ENCODE measurements at regions not wholly inside any gene's neighbourhood (a gene's known extent, or its start where the extent isn't known, plus 50 kb on each side); places are given as distances from the start of the nearest gene placed in this dataset.
"Not testable (repeated sequence)": the region's sequence is repeated elsewhere in the genome, so short reads cannot be mapped to it uniquely, and the experiment has no call there.

GRCh38 chr3:153404157-153404556, 242.1 kb downstream of the RAP2B start:
- no peak overlapping the region for H3K4me2 ChIP-seq (replicated peaks; ENCODE audit: low read depth, low read length, poor library complexity, severe bottlenecking)
- H3K9ac ChIP-seq (ENCODE audit: low read length): no peak overlapping the region
- H4K20me1 ChIP-seq (ENCODE audit: control insufficient read depth, insufficient read depth, low read length, poor library complexity, severe bottlenecking): no peaks in the 10 kb centered on the region
- no peaks in the 10 kb centered on the region for H3K9me3 ChIP-seq (ENCODE audit: control extremely low read depth in 1 of 3, control insufficient read depth in 2 of 3, insufficient read depth in 1 of 3, low read length in 2 of 3)
- Mint-ChIP-seq H3K4me3 (no peak overlapping the region), H3K27ac (no peak overlapping the region), H3K4me1 (peaks cover 4% of the 10 kb centered on the region), H3K9me3 (ENCODE audit: insufficient read depth) (no peaks in the 10 kb centered on the region), H3K27me3 (peaks cover 2% of the 10 kb centered on the region)
- peaks cover 0 to 6% of the 10 kb centered on the region in 2 donors for H3K4me1 ChIP-seq (ENCODE audit: control insufficient read depth in 2 of 2, insufficient read depth in 2 of 2, low read length in 2 of 2)
- DNase-seq: no peak
- H3K79me2 ChIP-seq (ENCODE audit: control insufficient read depth, insufficient read depth, low read length): no peaks in the 10 kb centered on the region
- intact Hi-C loops (cut with micrococcal nuclease): no loop called here
- ChIA-PET CTCF (no interaction called here), POLR2A (no interaction called here)
- no peak overlapping the region for H3K27ac ChIP-seq (ENCODE audit: low read length in 2 of 2)
- WGBS (ENCODE audit: insufficient coverage): no CpG with 5 or more reads among the region's 2 CpGs
- H3K4me3 ChIP-seq (ENCODE audit: control extremely low read depth in 1 of 5, extremely low read depth in 1 of 5, insufficient read depth in 1 of 5, low read depth in 2 of 5, low read length in 4 of 5): no peak overlapping the region
- ATAC-seq (ENCODE audit: low read depth): no peak
- H2AFZ ChIP-seq (ENCODE audit: insufficient read depth, low read depth, low read length, poor library complexity, severe bottlenecking): no peak overlapping the region
- no peaks in the 10 kb centered on the region for H3K27me3 ChIP-seq (replicated peaks in 1 of 4; ENCODE audit: control extremely low read depth in 1 of 4, control insufficient read depth in 3 of 4, insufficient read depth in 4 of 4, low read length in 3 of 4)
- TF ChIP-seq, protein P1, sequence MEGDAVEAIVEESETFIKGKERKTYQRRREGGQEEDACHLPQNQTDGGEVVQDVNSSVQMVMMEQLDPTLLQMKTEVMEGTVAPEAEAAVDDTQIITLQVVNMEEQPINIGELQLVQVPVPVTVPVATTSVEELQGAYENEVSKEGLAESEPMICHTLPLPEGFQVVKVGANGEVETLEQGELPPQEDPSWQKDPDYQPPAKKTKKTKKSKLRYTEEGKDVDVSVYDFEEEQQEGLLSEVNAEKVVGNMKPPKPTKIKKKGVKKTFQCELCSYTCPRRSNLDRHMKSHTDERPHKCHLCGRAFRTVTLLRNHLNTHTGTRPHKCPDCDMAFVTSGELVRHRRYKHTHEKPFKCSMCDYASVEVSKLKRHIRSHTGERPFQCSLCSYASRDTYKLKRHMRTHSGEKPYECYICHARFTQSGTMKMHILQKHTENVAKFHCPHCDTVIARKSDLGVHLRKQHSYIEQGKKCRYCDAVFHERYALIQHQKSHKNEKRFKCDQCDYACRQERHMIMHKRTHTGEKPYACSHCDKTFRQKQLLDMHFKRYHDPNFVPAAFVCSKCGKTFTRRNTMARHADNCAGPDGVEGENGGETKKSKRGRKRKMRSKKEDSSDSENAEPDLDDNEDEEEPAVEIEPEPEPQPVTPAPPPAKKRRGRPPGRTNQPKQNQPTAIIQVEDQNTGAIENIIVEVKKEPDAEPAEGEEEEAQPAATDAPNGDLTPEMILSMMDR (IDR thresholded peaks at IDR 0.05): no peak
- no peak for TF ChIP-seq EZH2 (IDR thresholded peaks at IDR 0.05; ENCODE audit: borderline replicate concordance, insufficient read depth, low read depth, low read length, poor library complexity, severe bottlenecking)
- no peaks in the 10 kb centered on the region for H3K36me3 ChIP-seq (replicated peaks in 1 of 2; ENCODE audit: control extremely low read depth in 1 of 2, control insufficient read depth in 1 of 2, extremely low read depth in 1 of 2, insufficient read depth in 2 of 2, low read length in 1 of 2)

GRCh38 chr3:153405320-153405719, 243.3 kb downstream of the RAP2B start:
- H3K36me3 ChIP-seq (replicated peaks in 1 of 2; ENCODE audit: control extremely low read depth in 1 of 2, control insufficient read depth in 1 of 2, extremely low read depth in 1 of 2, insufficient read depth in 2 of 2, low read length in 1 of 2); H2AFZ ChIP-seq (ENCODE audit: insufficient read depth, low read depth, low read length, poor library complexity, severe bottlenecking); H3K4me1 Mint-ChIP-seq; H3K9me3 ChIP-seq (ENCODE audit: control extremely low read depth in 1 of 3, control insufficient read depth in 2 of 3, insufficient read depth in 1 of 3, low read length in 2 of 3); H3K27ac ChIP-seq (ENCODE audit: low read length in 2 of 2); H3K4me3 ChIP-seq (ENCODE audit: control extremely low read depth in 1 of 5, extremely low read depth in 1 of 5, insufficient read depth in 1 of 5, low read depth in 2 of 5, low read length in 4 of 5); ATAC-seq (ENCODE audit: low read depth); H3K27me3 ChIP-seq (replicated peaks in 1 of 4; ENCODE audit: control extremely low read depth in 1 of 4, control insufficient read depth in 3 of 4, insufficient read depth in 4 of 4, low read length in 3 of 4); POLR2A ChIA-PET; H3K9me3 Mint-ChIP-seq (ENCODE audit: insufficient read depth); H3K79me2 ChIP-seq (ENCODE audit: control insufficient read depth, insufficient read depth, low read length); H3K27ac Mint-ChIP-seq; H3K4me2 ChIP-seq (replicated peaks; ENCODE audit: low read depth, low read length, poor library complexity, severe bottlenecking); H3K4me1 ChIP-seq (ENCODE audit: control insufficient read depth in 2 of 2, insufficient read depth in 2 of 2, low read length in 2 of 2); H3K27me3 Mint-ChIP-seq; intact Hi-C loops (cut with micrococcal nuclease); H3K9ac ChIP-seq (ENCODE audit: low read length); DNase-seq; H3K4me3 Mint-ChIP-seq; H4K20me1 ChIP-seq (ENCODE audit: control insufficient read depth, insufficient read depth, low read length, poor library complexity, severe bottlenecking): not testable (repeated sequence)
- WGBS (ENCODE audit: insufficient coverage): no CpG with 5 or more reads among the region's 4 CpGs
- CTCF ChIA-PET: interaction anchor here (0.9 kb wide), 1 partner anchor 426 kb away, joined by 3 read pairs; no protein-coding TSS in a partner anchor
